ENCODE measurements at regions not wholly inside any gene's neighbourhood (a gene's known extent, or its start where the extent isn't known, plus 50 kb on each side); places are given as distances from the start of the nearest gene placed in this dataset.

- TF ChIP-seq CTCF (IDR thresholded peaks at IDR 0.05) (no peak), POLR2A (IDR thresholded peaks at IDR 0.05; ENCODE audit: low read depth) (no peak), POLR2AphosphoS5 (IDR thresholded peaks at IDR 0.05) (no peak)
Measured at GRCh38 chr2:228875152-228875900, 395.8 kb downstream of the PID1 start.
